Endothelial cell of umbilical vein (primary cell): ENCODE measurements at regions not wholly inside any gene's neighbourhood (a gene's known extent, or its start where the extent isn't known, plus 50 kb on each side); places are given as distances from the start of the nearest gene placed in this dataset.

Experiments used
- BruUV-seq: library from RNA; stranded (reverse); fragments of 400-500 nt; replicated peaks from 2 replicates; lab custom pipeline; 2021; lab: Mats Ljungman, UMichigan
- CTCF ChIA-PET: fragments of 300-600, 350-600 bp; sonication (Branson Sonifier 250); formaldehyde crosslinking; loops from one replicate; lab custom pipeline; 2021; ENCODE audit warnings: antibody characterized with exemption, inconsistent platforms; lab: Charles Lee
- POLR2A ChIA-PET: fragments of 300-600, 350-600 bp; sonication (Branson Sonifier 250); formaldehyde crosslinking; loops from one replicate; lab custom pipeline; 2021; ENCODE audit warnings: antibody characterized with exemption, inconsistent platforms; lab: Charles Lee
- DNase-seq: peaks from one replicate; pipeline ENCODE4 v3.0.0-alpha.2; 2011; ENCODE audit warnings: low read depth, low spot score
- FAIRE-seq: peaks from 2 replicates; lab custom pipeline; 2011; peaks lifted over from hg19 to GRCh38; lab: Jason Lieb, UNC
- H2AFZ ChIP-seq: 2 replicates; pipeline ENCODE4 v1.6.0; 2012; ENCODE audit warnings: low read depth, low read length, control low read depth, inconsistent platforms
- H3K27ac ChIP-seq: 2 replicates; pipeline ENCODE4 v1.5.1; 2011; ENCODE audit warnings: low read depth, mild to moderate bottlenecking, control low read depth, low read length, moderate library complexity; ENCODE audit not compliant: insufficient read depth
- H3K27me3 ChIP-seq, 2 experiments: 2 replicates each; pipeline versions ENCODE4 v1.6.0 to v1.6.1; 2011; ENCODE audit warnings: low read length in 2 of 2, mixed read lengths in 1 of 2; ENCODE audit not compliant: control insufficient read depth in 2 of 2, insufficient read depth in 2 of 2
- H3K36me3 ChIP-seq, 2 experiments: 2 replicates in 1 of 2; 3 replicates in 1 of 2; pipeline ENCODE4 v1.5.1; 2011; ENCODE audit warnings: low read length in 2 of 2, mild to moderate bottlenecking in 1 of 2, moderate library complexity in 1 of 2; ENCODE audit not compliant: control insufficient read depth in 2 of 2, insufficient read depth in 2 of 2; ENCODE audit errors: extremely low read depth in 1 of 2
- H3K4me1 ChIP-seq: 3 replicates; pipeline ENCODE4 v1.5.1; 2011; ENCODE audit warnings: mild to moderate bottlenecking, low read length; ENCODE audit not compliant: control insufficient read depth, insufficient read depth; ENCODE audit errors: extremely low read depth
- H3K4me2 ChIP-seq: 2 replicates; pipeline ENCODE4 v1.6.1; 2011; ENCODE audit warnings: low read length, control low read depth, mixed read lengths; ENCODE audit not compliant: insufficient read depth
- H3K4me3 ChIP-seq, 3 experiments: fragments of 200-600 bp in 1 of 3; sonication (generic), shearing (Covaris generic) in 1 of 3; replicated peaks in 1 of 3; 2 replicates each; pipeline ENCODE4 v1.5.1; 2011 to 2016; ENCODE audit warnings: control low read depth in 3 of 3, low read length in 3 of 3, mild to moderate bottlenecking in 2 of 3, inconsistent platforms in 1 of 3, low read depth in 1 of 3, moderate library complexity in 1 of 3; ENCODE audit not compliant: insufficient read depth in 1 of 3
- H3K79me2 ChIP-seq: 2 replicates; pipeline ENCODE4 v1.6.0; 2012; ENCODE audit warnings: low read length, inconsistent platforms; ENCODE audit not compliant: control insufficient read depth, insufficient read depth
- H3K9ac ChIP-seq: replicated peaks from 2 replicates; pipeline ENCODE3; 2011; ENCODE audit warnings: low read length, control low read depth; ENCODE audit not compliant: insufficient read depth; ENCODE audit errors: extremely low read depth
- H3K9me1 ChIP-seq: replicated peaks from 3 replicates; pipeline ENCODE4 v1.6.0; 2011; ENCODE audit warnings: mild to moderate bottlenecking, low read length; ENCODE audit not compliant: control insufficient read depth, insufficient read depth; ENCODE audit errors: extremely low read depth
- H3K9me3 ChIP-seq: replicated peaks from 2 replicates; pipeline ENCODE4 v1.5.1; 2012; ENCODE audit warnings: low read length, inconsistent platforms; ENCODE audit not compliant: control insufficient read depth, insufficient read depth
- H4K20me1 ChIP-seq: replicated peaks from 2 replicates; pipeline ENCODE3; 2011; ENCODE audit warnings: mild to moderate bottlenecking, low read length; ENCODE audit not compliant: control insufficient read depth, insufficient read depth; ENCODE audit errors: extremely low read depth
- CTCF ChIP-seq, 2 donors: IDR thresholded peaks; 1 replicate in 1 of 2; 2 replicates in 1 of 2; pipeline ENCODE4 v1.5.1; 2011; ENCODE audit warnings: low read length in 2 of 2, mild to moderate bottlenecking in 2 of 2, moderate library complexity in 2 of 2, control low read depth in 1 of 2, inconsistent platforms in 1 of 2, low read depth in 1 of 2; ENCODE audit not compliant: insufficient read depth in 1 of 2; ENCODE audit errors: extremely low read depth in 1 of 2
- EZH2 ChIP-seq: IDR thresholded peaks from 2 replicates; pipeline ENCODE4 v1.6.1; 2012; ENCODE audit warnings: borderline replicate concordance, low read depth, mild to moderate bottlenecking, moderate library complexity, low read length, inconsistent platforms; ENCODE audit not compliant: severe bottlenecking
- FOS ChIP-seq: IDR thresholded peaks from 2 replicates; pipeline ENCODE4 v1.6.1; 2011; ENCODE audit warnings: mild to moderate bottlenecking, low read length, moderate library complexity, borderline replicate concordance; ENCODE audit not compliant: insufficient read depth
- GATA2 ChIP-seq: IDR thresholded peaks from 2 replicates; pipeline ENCODE4 v1.7.0; 2011; ENCODE audit warnings: low read depth, mild to moderate bottlenecking, moderate library complexity, mixed read lengths, low read length; ENCODE audit not compliant: insufficient read length, insufficient read depth
- JUN ChIP-seq: IDR thresholded peaks from 2 replicates; pipeline ENCODE4 v1.6.1; 2011; ENCODE audit warnings: borderline replicate concordance, low read depth; ENCODE audit not compliant: insufficient read length, insufficient read depth
- MAX ChIP-seq: IDR thresholded peaks from 2 replicates; pipeline ENCODE4 v1.6.1; 2011; ENCODE audit not compliant: insufficient read depth, insufficient read length
- MYC ChIP-seq: IDR thresholded peaks from one replicate; pipeline ENCODE4 v1.6.1; 2011; ENCODE audit warnings: mild to moderate bottlenecking, low read depth, low read length
- POLR2A ChIP-seq: IDR thresholded peaks from 2 replicates; pipeline ENCODE4 v1.6.1; 2012; ENCODE audit warnings: low read depth, mild to moderate bottlenecking, control low read depth, low read length
- POLR2AphosphoS5 ChIP-seq: IDR thresholded peaks from 2 replicates; pipeline ENCODE4 v1.6.1; 2012; ENCODE audit warnings: low read depth, mild to moderate bottlenecking, control low read depth, low read length, moderate library complexity; ENCODE audit not compliant: insufficient read depth
- dilution Hi-C: fragments of 300-500 bp; cut with MboI; formaldehyde crosslinking; loops from one replicate; pipeline ENCODE4 v1.15.0; 2019; ENCODE audit warnings: low sequenced_read_pairs; ENCODE audit not compliant: extremely low pct_ligation_motif_present
- intact Hi-C: fragments of 100-400 bp; cut with micrococcal nuclease; formaldehyde crosslinking; loops from one replicate; pipeline ENCODE4 v1.10.0; 2022

GRCh38 chr3:126261037-126261436 is 80.7 kb upstream of the ALDH1L1 start:
- intact Hi-C loops: no loop called here
- no peak for TF ChIP-seq GATA2
- TF ChIP-seq MYC: no peak
- no peak for TF ChIP-seq MAX
- TF ChIP-seq EZH2: no peak
- TF ChIP-seq JUN: no peak
- no peak for TF ChIP-seq CTCF (IDR thresholded peaks at IDR 0.05; ENCODE audit: extremely low read depth in 1 of 2, insufficient read depth in 1 of 2, low read depth in 1 of 2, low read length in 2 of 2)
- no peak for TF ChIP-seq POLR2A
- no peak for TF ChIP-seq FOS
- TF ChIP-seq POLR2AphosphoS5: no peak
- POLR2A ChIA-PET: no interaction called here

More at GRCh38 chr3:126261037-126261436, 80.7 kb upstream of the ALDH1L1 start:
- peak; percentile 11 for DNase-seq
- H3K79me2 ChIP-seq: no peaks in the 10 kb centered on the region
- H2AFZ ChIP-seq: no peak overlapping the region
- H3K4me1 ChIP-seq: no peaks in the 10 kb centered on the region
- no peaks in the 10 kb centered on the region for H4K20me1 ChIP-seq
- no TSS peak for BruUV-seq
- no peaks in the 10 kb centered on the region for H3K9me3 ChIP-seq
- H3K27me3 ChIP-seq: no peaks in the 10 kb centered on the region
- dilution Hi-C loops: no loop called here
- no peak overlapping the region for H3K4me3 ChIP-seq
- no peak overlapping the region for H3K9ac ChIP-seq
- H3K27ac ChIP-seq: no peak overlapping the region
- H3K36me3 ChIP-seq: no peaks in the 10 kb centered on the region
- FAIRE-seq: no peak
- no peaks in the 10 kb centered on the region for H3K9me1 ChIP-seq
- CTCF ChIA-PET: interaction anchor here (1.0 to 1.2 kb wide), 3 partner anchors 15 to 127 kb away, joined by 3 to 4 read pairs (median 3); no protein-coding TSS in a partner anchor
- no peak overlapping the region for H3K4me2 ChIP-seq
